ENCODE measurements at regions not wholly inside any gene's neighbourhood (a gene's known extent, or its start where the extent isn't known, plus 50 kb on each side); places are given as distances from the start of the nearest gene placed in this dataset.

GRCh38 chr5:120160124-120160895, 303.8 kb upstream of the PRR16 start:
- TF ChIP-seq ZNF311 (tag by site-specific recombination; IDR thresholded peaks at IDR 0.05; ENCODE audit: borderline replicate concordance) (no peak), SP2 (tag by site-specific recombination; IDR thresholded peaks at IDR 0.05) (no peak), TRIM28 (IDR thresholded peaks at IDR 0.05; ENCODE audit: borderline replicate concordance, low read length) (no peak)

Data from HEK293 (cell line).